HPDE6-E6E7 (cell line): ENCODE measurements at regions not wholly inside any gene's neighbourhood (a gene's known extent, or its start where the extent isn't known, plus 50 kb on each side); places are given as distances from the start of the nearest gene placed in this dataset.

Experiments used
- DNase-seq: peaks from one replicate; pipeline ENCODE4 v3.0.0; 2011; ENCODE audit warnings: missing footprints; ENCODE audit errors: extremely low spot score

DNA sequence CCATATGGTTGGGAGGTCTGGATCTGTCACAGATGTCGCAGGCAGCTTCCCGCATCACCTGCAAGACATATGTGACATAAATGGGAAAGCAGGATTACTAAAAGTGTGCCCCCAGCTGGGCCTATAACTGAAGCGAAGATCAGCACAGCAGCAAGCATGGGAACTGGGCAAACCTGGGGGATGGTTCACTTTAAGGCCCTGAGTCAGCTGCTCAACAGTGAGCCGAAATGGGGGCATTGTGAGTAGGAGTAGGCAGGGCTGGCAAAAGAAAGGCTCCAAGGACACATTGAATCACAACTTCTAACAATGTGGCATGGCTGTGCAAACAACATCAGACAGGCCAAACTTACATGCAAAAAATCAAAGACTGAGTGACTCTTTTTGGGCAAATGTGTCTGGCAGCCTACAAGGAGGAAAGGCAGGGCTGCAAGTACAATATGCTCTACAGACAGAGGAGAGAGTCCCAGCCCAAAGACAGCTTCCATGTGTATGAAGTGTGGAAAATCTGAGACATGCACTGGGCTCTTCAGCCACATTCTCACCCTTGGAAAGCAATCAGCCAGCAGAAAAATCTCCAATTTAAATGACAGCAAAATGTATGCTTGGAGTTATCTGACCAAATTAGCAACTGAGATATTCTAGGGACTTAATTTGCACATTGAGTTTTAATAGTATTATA lies 531.0 kb upstream of the MMS22L start:
- DNase-seq = no peak

DNA sequence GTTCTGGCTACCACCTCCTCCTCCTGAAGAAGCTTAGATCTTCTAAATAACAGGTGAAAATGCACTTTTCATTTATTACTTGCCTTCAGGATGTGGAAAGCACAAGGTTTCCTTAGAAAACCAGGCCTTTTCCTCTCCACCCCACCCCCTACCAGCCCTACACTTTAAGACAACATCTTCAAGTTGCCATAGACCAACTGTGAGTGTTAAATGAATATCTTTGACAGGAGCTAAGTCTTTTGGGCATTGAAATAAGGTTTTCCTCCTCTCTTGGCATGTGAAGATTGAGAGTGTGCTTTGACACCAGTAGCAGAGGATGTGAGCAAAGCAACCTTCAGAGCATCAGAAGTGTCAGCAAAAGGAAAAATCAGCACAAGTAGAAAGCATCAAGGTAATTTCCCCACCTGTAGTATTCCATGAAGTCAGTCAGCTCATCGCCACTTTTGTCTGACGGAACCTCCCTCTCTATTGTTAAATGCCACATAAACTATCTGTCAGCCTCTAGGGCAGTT lies 532.3 kb upstream of the MMS22L start:
- DNase-seq = no peak

DNA sequence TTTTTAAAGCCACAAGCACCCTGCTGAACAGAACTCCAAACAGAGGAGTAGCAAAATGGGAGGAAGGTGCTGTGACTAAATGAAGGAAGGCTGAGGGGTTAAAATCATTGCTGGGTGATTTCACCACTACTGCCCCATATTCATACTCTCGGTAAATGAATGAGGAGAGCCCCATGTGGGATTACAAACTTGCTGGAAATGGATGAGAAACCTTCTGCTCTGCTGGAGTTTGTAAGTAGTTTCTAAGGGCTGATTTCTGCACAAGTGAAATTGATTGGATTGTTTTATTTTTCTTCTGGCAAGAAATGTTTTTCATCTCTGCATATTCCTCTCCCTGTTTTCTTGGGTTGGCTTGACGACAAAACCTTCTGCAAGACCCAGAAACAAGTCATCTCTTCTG lies 533.5 kb upstream of the MMS22L start:
- DNase-seq = no peak

DNA sequence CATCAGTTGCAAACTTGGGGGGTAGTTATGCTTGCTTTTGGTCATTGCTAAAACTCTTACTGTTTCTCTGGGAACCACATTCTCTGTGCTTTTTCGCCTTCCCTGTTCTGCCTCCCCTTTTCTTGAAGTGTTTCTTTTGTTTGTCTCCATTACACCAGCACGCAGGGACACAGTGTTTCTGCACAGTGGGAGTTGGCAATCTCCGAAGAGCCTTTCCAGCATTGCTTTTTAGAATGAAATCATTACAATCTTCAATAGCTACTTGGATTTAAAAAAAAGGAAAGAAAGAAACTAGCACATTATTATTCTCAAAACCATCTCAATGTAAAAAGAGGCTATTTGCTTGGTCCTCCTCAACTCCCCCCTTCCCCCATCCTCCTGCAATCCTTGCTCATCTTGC lies 536.7 kb upstream of the MMS22L start:
- no peak for DNase-seq

DNA sequence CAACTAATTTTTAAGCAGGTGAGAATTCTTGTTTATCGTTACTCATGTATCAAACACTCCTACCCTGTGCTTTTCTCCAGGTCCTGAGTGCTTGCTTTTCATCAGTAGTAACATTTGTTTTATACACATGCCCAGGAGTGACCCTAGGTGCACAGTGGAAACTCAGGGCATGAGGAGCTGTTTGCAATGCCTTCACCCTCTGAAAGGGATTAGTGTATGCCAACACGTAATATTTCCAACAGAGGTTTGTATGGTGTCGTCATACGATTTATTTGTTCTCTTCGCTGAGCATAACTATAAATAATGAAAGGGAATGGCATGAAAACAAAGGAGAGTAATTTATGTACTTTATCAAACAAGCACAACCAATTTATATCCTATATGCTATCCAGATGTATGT lies 537.4 kb upstream of the MMS22L start:
- DNase-seq = no peak

DNA sequence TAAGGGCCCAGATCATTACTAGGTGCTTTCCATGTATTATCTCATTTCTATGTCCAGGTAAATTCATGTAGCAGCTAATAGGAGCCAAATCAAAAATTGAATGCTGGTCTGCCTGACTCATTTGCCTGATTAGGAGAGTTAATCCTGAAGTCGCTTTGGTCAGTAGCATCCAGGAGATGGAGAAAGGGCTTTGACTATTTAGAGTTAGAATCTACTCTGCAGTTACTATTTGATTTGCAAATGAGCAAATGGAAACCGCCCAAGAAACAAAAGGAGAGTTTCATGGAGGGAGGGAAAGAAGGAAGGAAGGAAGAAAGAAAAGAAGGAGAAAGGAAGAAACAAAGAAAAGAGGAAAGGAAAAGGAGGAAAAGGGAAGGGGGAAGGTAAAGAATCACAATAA lies 539.6 kb upstream of the MMS22L start:
- no peak for DNase-seq

DNA sequence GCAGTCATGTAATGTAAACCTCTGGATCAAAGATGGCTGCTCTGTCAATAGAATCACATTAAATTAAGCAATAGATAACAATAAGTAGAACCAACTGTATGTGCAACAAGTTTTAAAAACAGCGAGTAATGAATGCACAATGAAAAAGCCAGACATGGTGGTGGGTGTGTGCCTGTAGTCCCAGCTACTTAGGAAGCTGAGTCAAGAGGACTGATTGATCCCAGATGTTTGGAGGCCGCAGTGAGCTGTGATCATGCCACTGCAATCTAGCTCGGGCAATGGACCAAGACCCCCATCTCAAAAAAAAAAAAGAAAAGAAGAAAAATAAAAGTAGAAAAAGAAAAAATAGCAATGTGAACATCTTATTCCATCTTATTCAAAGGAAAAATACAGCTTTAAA lies 558.7 kb upstream of the MMS22L start:
- DNase-seq = no peak

DNA sequence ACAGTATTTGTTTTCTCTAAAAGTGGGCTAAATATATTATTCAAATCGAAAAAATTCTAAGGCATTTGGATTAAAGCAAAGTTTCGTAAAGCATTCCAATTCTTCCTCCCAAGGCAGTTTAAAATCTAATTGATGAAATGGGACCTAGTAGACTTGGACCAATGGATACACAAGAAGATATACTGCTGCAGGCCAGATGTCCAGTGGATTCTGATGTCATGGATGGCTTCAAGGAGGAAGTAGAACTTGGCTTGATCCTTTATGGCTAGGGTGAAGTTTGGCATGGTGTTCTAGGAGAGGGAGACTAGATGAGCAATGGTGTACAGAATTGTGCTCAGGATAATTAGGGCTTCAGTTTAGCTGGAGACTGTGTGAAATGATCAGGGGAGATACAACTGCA lies 559.5 kb upstream of the MMS22L start:
- DNase-seq = no peak

DNA sequence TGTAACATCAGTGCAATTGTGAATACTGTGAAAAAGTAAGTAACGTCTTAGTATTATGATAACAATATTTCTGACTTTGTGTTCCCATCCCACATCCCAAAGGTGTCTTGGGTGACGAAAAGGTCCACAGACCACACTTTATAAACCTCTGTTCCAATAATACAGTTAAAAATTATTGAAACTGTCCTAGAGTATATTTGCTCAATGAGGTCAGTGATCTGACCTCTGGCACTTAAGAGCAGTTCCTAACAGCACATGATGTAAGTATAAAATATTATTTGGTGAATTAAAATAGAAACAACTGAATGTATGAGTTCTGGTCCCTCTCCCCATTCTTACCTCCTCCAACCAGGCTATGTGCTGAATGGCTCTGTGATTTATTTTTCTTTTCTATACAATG lies 566.4 kb upstream of the MMS22L start:
- DNase-seq = no peak

DNA sequence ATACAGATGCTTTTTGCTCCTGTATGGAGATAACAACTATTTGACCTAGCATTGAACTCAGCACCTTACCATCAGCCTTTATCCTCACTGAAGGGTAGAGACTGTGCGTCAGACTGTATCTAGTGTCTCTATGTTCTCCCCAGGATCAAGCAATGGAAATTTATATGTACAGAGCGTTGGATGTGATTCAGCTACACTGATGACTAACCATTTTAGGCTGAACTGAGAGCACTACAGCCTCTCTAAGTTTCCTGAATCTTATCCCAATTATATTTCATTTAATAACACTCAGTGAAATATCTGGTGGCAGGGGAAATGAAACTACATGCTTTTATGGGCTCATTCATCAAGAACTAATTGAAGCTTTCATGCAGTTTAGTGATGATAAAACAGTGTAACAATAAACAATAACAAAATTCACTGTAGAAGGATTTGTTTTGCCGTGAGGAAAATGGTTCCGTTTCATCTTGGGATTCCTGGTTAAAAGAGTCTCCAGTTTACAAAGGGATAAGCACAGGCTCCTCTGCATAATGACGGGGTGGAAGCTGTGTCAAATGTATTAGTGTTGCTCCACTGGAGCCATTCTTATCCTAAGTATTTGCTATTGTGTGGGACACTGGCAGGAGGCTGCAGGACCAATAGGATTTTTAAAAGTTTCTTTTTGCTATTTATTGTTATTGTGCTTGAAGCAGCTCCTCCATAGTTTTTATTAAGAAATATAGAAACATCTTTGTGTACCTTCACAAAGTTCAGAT lies 567.6 kb upstream of the MMS22L start:
- no peak for DNase-seq

DNA sequence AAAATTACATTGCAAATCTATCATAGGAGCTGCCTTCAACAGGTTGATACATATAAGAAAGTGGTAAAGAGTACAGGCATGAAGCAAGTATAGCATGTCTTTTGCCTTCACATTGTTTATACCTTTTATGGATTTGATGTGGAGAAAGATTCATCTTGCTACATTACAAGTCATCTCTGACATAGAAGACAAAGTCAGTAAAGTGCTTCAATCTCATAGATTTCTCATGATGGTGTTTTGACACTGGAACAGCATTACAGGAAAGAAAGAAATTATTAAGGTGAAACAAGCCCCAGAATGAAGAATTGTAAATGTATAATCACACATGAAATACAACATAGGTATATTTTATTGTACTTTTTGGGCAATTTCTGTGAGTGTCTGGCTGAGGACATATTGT lies 580.7 kb upstream of the MMS22L start:
- no peak for DNase-seq

DNA sequence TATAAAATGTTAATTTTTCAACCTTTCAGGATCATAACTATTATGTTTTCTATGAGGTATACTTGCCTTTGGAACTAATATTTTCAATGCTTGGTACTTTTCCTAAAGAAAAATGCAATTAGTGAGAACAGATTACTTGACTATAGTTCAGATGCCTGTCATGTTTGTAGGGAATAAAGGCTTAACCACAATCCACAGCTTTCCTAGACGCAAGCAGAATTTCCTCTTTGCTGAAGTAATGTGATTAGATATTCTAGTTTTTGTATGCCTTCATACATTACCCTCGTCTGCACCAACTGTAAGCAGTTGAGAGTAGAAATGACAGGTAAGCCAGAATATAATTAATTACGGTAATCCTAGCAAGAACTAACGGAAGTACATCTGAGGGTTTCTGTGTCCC lies 581.4 kb upstream of the MMS22L start:
- no peak for DNase-seq

DNA sequence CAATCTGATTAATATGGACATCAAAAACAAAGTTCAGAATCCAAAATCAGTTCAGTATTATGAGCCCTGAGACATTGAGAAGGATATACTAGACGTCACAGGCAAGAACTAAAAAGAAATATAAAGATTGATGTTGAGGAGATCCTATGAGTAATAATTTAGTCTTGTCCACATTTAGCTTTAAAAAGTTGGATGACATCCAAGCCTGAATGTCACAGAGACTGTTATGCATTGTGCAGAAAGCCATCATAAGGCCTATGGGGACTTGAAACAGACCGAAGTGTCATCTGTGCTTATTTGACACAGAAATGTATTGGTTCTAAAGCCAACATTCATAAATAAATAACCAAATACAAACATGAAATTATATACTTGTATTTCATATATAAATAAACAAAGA lies 581.8 kb upstream of the MMS22L start:
- DNase-seq = no peak

DNA sequence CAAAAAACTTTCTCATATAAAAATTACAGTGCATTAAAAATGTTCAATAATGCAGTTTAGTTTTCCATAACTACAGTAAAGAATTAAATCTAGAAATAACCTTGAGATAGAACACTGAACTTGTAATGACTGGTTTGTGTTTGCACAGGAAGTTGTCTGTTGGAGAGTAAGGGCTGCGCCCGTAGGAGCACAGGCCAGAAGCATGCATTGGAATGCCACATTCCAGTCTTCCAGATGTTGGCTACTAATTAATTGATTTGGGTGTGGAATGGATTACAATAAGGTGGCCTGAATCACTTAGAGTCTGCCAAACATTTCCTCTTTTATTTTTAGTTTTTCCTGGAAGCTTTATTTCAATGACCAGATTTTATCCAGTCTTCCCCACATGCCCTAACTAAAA lies 582.6 kb upstream of the MMS22L start:
- DNase-seq = no peak

DNA sequence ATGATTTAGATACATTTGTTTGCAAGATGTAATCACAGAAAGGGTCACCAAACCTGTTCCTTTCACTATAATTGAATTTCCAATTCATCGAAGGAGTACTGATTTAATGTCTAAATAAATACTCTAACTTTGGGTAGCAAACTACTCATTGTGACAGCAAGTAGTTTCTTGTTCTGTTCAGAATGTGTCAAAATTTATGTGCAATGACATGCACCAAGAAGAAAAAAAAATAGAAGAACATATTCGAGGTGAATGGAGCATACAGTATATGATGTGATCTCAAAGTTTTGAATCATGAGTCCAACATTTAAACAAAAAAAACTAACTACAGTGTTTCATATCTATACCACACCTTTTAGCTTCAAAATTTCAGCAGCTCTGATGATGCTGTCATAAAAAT lies 583.6 kb upstream of the MMS22L start:
- DNase-seq = no peak

DNA sequence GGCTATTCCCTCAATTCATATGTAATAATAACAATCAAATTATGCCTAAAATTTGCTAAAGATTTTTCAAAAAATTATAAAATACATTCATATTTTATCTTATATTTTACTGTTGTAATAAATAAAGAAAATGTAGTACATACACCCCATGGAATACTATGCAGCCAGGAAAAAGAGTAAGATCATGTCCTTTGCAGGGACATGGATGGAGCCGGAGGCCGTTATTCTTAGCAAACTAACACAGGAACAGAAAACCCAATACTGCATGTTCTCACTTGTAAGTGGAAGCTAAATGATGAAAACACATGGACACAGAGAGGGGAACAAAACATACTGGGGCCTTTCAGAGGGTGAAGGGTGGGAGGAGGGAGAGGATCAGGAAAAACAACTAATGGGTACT lies 584.2 kb upstream of the MMS22L start:
- no peak for DNase-seq

DNA sequence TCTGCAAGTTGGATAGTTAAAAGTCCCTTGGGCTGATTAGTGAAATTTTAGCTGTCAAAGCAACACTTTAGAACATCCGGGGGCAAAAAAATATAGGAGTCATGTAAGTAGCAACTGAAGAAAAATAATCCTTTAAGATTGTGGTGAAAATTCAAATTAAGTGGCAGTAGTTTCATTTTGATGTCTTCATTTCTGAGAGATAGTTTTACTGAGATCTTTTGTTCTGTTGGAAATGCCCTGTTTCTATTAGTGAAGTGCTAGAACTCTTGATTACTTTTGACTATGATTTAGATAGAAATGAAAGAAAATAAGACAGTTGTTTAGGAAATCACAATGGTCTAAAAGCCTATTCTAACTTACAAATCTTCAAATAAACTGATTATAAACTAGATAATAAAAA lies 587.3 kb upstream of the MMS22L start:
- no peak for DNase-seq

DNA sequence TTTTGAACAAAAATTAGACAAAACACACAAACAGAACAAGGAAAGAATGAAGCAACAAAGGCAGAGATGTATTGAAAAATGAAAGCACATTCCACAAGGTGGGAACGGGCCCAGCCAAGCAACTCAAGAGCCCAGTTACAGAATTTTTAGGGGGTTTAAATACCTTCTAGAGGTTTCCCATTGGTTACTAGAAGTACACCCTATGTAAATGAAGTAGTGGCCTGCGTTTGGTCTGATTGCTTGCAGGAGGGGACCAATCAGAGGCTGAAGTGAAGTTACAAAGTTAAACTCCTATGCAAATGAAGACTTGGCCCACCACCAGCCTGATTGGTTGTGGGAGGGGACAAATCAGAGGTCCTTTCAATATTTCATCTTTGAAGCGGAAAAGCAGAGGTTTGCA lies 593.7 kb upstream of the MMS22L start:
- no peak for DNase-seq

DNA sequence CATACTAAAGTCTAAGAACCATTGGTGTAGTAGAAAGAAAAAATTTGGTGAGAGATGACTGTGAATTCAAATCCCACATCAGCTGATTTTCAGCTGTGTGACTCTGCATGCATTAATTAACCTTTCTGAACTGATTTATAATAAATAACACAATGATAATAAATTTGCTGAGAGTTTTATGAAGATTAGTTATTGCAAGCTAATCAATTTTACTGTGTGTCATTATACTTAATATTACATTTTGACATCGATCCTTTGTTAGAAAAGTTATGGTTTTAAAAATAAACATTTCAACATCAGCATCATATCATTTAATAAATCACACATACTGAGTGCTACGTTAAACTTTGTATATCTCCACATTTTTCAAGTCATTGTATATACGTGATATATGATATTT lies 599.7 kb upstream of the MMS22L start:
- DNase-seq = no peak

DNA sequence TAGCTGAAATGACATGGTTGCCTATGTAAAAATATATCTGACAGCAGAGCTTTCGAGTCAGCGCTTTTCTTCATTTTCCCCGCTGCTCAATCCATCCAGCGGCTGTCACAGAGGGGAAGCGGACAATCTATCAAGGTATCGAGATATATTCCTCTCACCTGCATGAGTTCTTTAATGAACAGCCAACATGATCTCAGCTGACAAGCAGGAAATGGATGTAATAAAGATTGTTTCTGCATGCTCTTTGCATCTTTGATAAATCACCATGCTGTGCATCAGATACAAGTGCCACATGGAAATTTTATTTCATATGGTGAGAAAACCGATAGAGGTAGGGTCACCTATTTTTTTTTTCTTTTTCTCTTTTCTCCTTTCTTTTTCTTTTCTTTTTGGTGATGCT lies 602.3 kb upstream of the MMS22L start:
- no peak for DNase-seq

DNA sequence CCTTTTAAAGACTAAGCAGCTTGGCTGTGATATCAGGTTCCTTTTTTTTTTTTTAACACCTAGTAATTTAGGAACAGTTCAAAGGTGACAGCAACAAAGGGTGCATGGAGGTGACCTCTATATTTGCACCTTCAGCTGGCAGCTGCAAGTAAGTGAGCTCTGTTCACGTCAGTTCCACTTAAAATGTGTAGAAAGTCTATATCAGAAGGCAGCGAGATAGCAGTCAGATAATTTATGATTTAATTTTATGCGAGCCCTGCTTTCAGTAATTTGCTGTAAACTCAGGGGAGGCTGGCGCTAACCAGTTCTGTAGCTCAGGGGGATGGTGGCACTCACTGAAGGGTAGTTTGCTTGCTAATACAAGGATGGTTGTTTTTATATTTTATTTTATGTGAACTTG lies 602.8 kb upstream of the MMS22L start:
- no peak for DNase-seq

DNA sequence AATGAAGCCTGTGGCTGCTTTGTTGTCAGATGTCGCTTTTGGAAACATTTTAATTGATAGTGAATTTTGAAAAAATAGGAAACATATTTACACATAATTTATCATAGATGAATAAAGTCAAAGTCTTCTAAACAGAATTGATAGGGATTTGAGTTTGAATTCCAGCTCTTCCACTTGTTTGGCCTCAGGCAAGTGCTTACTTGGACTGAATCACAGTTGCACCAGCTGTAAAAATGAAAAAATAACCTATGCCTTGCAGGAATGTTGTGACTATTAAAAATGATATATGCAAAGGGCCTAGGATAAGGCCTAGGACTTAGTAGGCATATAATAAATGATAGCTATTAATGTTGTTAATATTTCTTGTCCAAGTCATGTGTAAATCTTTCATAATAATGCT lies 618.5 kb upstream of the MMS22L start:
- no peak for DNase-seq

DNA sequence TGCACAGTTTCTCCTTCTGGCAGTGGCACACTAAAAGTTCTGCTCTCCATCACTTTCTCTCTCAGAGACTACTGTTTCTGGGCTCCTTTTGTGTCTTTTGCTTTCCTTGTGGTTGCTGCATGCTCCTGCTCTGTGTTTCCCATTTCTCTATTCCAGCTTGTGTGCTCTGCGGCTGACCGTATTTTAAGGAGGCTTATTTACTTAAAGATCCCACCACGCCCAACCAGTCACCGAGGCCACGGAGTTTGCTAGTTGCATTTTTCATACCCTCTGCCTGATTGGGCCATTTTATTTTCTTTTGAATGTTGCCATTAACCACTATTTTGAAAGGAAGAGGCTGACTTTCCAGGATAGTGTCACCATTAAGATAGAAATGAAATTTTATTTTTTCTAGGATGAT lies 626.4 kb upstream of the MMS22L start:
- DNase-seq = no peak

DNA sequence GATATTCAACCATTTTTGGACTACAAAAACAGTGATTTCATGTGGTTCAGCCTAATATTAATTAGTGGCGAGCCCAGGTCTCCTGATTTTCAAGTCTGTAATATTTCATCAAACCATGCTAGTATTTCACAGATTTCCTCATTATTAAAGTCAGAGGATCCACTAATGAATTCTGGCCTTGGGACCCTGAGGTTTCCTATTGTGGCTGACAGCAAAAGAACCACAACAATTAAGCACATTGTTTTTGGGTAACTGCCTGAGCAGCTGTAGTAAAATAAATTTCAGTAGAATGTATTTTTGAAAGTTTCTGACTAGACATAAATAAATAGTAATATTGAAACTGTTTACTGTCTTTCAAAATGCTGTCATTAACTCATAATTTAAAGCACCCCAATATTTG lies 630.7 kb upstream of the MMS22L start:
- no peak for DNase-seq
